NCI-H2029 (cell line): ENCODE measurements at regions not wholly inside any gene's neighbourhood (a gene's known extent, or its start where the extent isn't known, plus 50 kb on each side); places are given as distances from the start of the nearest gene placed in this dataset.

Experiments used
- DNase-seq: peaks from one replicate; lab custom pipeline; 2025; lab: John Stamatoyannopoulos, UW

- no peak for DNase-seq
Measured at GRCh38 chr1:94707321-94708298, 112.5 kb upstream of the SLC44A3 start.

GRCh38 chr1:94702442-94702815 lies 117.7 kb upstream of the SLC44A3 start:
- DNase-seq: no peak

- no peak for DNase-seq
Measured at GRCh38 chr1:94701796-94702441, 118.2 kb upstream of the SLC44A3 start.

GRCh38 chr1:94698759-94699502 lies 121.2 kb upstream of the SLC44A3 start:
- DNase-seq: no peak

GRCh38 chr1:94698356-94698755 lies 121.8 kb upstream of the SLC44A3 start:
- no peak for DNase-seq

- DNase-seq: peak; percentile 93
Measured at GRCh38 chr1:94697839-94698238, 122.3 kb upstream of the SLC44A3 start.

- no peak for DNase-seq
Measured at GRCh38 chr1:94694226-94694915, 125.8 kb upstream of the SLC44A3 start.

- no peak for DNase-seq
Measured at GRCh38 chr1:94693435-94693834, 126.7 kb upstream of the SLC44A3 start.

- DNase-seq: no peak
Measured at GRCh38 chr1:94693029-94693428, 127.1 kb upstream of the SLC44A3 start.

- DNase-seq: no peak
Measured at GRCh38 chr1:94688646-94689045, 131.5 kb upstream of the SLC44A3 start.

GRCh38 chr1:94686882-94687281 lies 133.3 kb upstream of the SLC44A3 start:
- no peak for DNase-seq

- DNase-seq: no peak
Measured at GRCh38 chr1:94684690-94685250, 135.4 kb upstream of the SLC44A3 start.

- DNase-seq: no peak
Measured at GRCh38 chr1:94683886-94684285, 136.3 kb upstream of the SLC44A3 start.

GRCh38 chr1:94680039-94680377 lies 138.4 kb upstream of the F3 start:
- no peak for DNase-seq

- DNase-seq: no peak
Measured at GRCh38 chr1:94679332-94680038, 137.9 kb upstream of the F3 start.

- no peak for DNase-seq
Measured at GRCh38 chr1:94678202-94678848, 136.8 kb upstream of the F3 start.

GRCh38 chr1:94677714-94678113 lies 136.2 kb upstream of the F3 start:
- DNase-seq: no peak

GRCh38 chr1:94677087-94677486 lies 135.5 kb upstream of the F3 start:
- DNase-seq: no peak

GRCh38 chr1:94676686-94677085 lies 135.1 kb upstream of the F3 start:
- DNase-seq: peak; percentile 52

GRCh38 chr1:94675373-94675772 lies 133.8 kb upstream of the F3 start:
- DNase-seq: no peak

- no peak for DNase-seq
Measured at GRCh38 chr1:94674876-94675275, 133.3 kb upstream of the F3 start.
